CD1c-positive myeloid dendritic cell (primary cell): ENCODE measurements at regions not wholly inside any gene's neighbourhood (a gene's known extent, or its start where the extent isn't known, plus 50 kb on each side); places are given as distances from the start of the nearest gene placed in this dataset.

ENCODE experiments used
- DNase-seq: peaks from one replicate; pipeline ENCODE4 v3.0.0-alpha.2; 2016; ENCODE audit errors: extremely low spot score

- DNase-seq, result no peak
These were observed 140.5 kb upstream of the PLET1 start for GRCh38 chr11:112401036-112401769.

- no peak for DNase-seq
These were observed 142.8 kb upstream of the PLET1 start for GRCh38 chr11:112403432-112403831.

GRCh38 chr11:112404112-112404511 lies 143.5 kb upstream of the PLET1 start:
- no peak for DNase-seq

GRCh38 chr11:112408517-112408916 lies 147.9 kb upstream of the PLET1 start:
- DNase-seq, result no peak

- DNase-seq, result no peak
These were observed 149.7 kb upstream of the PLET1 start for GRCh38 chr11:112410325-112410724.

GRCh38 chr11:112412383-112412782 lies 151.7 kb upstream of the PLET1 start:
- no peak for DNase-seq

- no peak for DNase-seq
These were observed 156.7 kb upstream of the PLET1 start for GRCh38 chr11:112417339-112417738.

GRCh38 chr11:112418438-112418837 lies 157.8 kb upstream of the PLET1 start:
- no peak for DNase-seq

- DNase-seq, result no peak
These were observed 161.2 kb upstream of the PLET1 start for GRCh38 chr11:112421879-112422278.

GRCh38 chr11:112425121-112425520 lies 164.5 kb upstream of the PLET1 start:
- no peak for DNase-seq

- DNase-seq, result no peak
These were observed 176.4 kb upstream of the PLET1 start for GRCh38 chr11:112437096-112437495.

GRCh38 chr11:112439614-112440013 lies 179.0 kb upstream of the PLET1 start:
- DNase-seq, result no peak

- no peak for DNase-seq
These were observed 179.9 kb upstream of the PLET1 start for GRCh38 chr11:112440518-112440917.

GRCh38 chr11:112448168-112448567 lies 187.5 kb upstream of the PLET1 start:
- DNase-seq, result no peak

GRCh38 chr11:112448806-112449205 lies 188.1 kb upstream of the PLET1 start:
- no peak for DNase-seq

- no peak for DNase-seq
These were observed 190.6 kb upstream of the PLET1 start for GRCh38 chr11:112451250-112451649.

- peak; percentile 23 for DNase-seq
These were observed 193.2 kb upstream of the PLET1 start for GRCh38 chr11:112453601-112454577.

- no peak for DNase-seq
These were observed 194.2 kb upstream of the PLET1 start for GRCh38 chr11:112454841-112455240.

- DNase-seq, result no peak
These were observed 195.1 kb upstream of the PLET1 start for GRCh38 chr11:112455791-112456190.

- no peak for DNase-seq
These were observed 196.9 kb upstream of the PLET1 start for GRCh38 chr11:112457532-112457931.

- DNase-seq, result no peak
These were observed 198.3 kb upstream of the PLET1 start for GRCh38 chr11:112459001-112459400.

GRCh38 chr11:112460141-112460540 lies 199.5 kb upstream of the PLET1 start:
- no peak for DNase-seq

- DNase-seq, result no peak
These were observed 204.3 kb upstream of the PLET1 start for GRCh38 chr11:112464949-112465348.
